H1 (cell line): ENCODE measurements at regions not wholly inside any gene's neighbourhood (a gene's known extent, or its start where the extent isn't known, plus 50 kb on each side); places are given as distances from the start of the nearest gene placed in this dataset.

Experiments
- TF ChIP-seq, protein P1 (sequence below): fragments of 300-600 bp; sonication (generic); IDR thresholded peaks from 2 replicates; pipeline ENCODE4 v1.7.1; 2012; ENCODE audit warnings: low read length, moderate library complexity, mild to moderate bottlenecking, inconsistent platforms; ENCODE audit not compliant: insufficient replicate concordance

DNA sequence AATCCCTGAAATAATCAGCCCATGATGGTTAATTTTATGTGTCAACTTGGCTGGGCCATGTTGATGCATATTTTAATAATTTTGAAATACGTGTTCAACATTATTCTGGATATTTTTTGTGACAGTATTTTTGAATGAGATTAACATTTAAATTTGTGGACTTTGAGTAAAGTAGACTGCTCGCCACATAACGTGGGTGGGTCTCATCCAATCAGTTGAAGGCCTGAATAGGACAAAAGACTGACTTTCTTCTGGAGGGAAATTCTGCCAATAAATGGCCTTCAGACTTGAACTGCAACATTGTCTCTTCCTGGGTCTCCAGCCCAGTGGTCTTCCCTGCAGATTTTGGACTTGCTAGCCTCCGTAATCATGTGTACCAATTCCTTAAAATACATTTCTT, 53.6 kb upstream of the BICC1 start (continued):
- TF ChIP-seq, protein P1, sequence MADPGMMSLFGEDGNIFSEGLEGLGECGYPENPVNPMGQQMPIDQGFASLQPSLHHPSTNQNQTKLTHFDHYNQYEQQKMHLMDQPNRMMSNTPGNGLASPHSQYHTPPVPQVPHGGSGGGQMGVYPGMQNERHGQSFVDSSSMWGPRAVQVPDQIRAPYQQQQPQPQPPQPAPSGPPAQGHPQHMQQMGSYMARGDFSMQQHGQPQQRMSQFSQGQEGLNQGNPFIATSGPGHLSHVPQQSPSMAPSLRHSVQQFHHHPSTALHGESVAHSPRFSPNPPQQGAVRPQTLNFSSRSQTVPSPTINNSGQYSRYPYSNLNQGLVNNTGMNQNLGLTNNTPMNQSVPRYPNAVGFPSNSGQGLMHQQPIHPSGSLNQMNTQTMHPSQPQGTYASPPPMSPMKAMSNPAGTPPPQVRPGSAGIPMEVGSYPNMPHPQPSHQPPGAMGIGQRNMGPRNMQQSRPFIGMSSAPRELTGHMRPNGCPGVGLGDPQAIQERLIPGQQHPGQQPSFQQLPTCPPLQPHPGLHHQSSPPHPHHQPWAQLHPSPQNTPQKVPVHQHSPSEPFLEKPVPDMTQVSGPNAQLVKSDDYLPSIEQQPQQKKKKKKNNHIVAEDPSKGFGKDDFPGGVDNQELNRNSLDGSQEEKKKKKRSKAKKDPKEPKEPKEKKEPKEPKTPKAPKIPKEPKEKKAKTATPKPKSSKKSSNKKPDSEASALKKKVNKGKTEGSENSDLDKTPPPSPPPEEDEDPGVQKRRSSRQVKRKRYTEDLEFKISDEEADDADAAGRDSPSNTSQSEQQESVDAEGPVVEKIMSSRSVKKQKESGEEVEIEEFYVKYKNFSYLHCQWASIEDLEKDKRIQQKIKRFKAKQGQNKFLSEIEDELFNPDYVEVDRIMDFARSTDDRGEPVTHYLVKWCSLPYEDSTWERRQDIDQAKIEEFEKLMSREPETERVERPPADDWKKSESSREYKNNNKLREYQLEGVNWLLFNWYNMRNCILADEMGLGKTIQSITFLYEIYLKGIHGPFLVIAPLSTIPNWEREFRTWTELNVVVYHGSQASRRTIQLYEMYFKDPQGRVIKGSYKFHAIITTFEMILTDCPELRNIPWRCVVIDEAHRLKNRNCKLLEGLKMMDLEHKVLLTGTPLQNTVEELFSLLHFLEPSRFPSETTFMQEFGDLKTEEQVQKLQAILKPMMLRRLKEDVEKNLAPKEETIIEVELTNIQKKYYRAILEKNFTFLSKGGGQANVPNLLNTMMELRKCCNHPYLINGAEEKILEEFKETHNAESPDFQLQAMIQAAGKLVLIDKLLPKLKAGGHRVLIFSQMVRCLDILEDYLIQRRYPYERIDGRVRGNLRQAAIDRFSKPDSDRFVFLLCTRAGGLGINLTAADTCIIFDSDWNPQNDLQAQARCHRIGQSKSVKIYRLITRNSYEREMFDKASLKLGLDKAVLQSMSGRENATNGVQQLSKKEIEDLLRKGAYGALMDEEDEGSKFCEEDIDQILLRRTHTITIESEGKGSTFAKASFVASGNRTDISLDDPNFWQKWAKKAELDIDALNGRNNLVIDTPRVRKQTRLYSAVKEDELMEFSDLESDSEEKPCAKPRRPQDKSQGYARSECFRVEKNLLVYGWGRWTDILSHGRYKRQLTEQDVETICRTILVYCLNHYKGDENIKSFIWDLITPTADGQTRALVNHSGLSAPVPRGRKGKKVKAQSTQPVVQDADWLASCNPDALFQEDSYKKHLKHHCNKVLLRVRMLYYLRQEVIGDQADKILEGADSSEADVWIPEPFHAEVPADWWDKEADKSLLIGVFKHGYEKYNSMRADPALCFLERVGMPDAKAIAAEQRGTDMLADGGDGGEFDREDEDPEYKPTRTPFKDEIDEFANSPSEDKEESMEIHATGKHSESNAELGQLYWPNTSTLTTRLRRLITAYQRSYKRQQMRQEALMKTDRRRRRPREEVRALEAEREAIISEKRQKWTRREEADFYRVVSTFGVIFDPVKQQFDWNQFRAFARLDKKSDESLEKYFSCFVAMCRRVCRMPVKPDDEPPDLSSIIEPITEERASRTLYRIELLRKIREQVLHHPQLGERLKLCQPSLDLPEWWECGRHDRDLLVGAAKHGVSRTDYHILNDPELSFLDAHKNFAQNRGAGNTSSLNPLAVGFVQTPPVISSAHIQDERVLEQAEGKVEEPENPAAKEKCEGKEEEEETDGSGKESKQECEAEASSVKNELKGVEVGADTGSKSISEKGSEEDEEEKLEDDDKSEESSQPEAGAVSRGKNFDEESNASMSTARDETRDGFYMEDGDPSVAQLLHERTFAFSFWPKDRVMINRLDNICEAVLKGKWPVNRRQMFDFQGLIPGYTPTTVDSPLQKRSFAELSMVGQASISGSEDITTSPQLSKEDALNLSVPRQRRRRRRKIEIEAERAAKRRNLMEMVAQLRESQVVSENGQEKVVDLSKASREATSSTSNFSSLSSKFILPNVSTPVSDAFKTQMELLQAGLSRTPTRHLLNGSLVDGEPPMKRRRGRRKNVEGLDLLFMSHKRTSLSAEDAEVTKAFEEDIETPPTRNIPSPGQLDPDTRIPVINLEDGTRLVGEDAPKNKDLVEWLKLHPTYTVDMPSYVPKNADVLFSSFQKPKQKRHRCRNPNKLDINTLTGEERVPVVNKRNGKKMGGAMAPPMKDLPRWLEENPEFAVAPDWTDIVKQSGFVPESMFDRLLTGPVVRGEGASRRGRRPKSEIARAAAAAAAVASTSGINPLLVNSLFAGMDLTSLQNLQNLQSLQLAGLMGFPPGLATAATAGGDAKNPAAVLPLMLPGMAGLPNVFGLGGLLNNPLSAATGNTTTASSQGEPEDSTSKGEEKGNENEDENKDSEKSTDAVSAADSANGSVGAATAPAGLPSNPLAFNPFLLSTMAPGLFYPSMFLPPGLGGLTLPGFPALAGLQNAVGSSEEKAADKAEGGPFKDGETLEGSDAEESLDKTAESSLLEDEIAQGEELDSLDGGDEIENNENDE = no peak
